ENCODE measurements at regions not wholly inside any gene's neighbourhood (a gene's known extent, or its start where the extent isn't known, plus 50 kb on each side); places are given as distances from the start of the nearest gene placed in this dataset.

DNA sequence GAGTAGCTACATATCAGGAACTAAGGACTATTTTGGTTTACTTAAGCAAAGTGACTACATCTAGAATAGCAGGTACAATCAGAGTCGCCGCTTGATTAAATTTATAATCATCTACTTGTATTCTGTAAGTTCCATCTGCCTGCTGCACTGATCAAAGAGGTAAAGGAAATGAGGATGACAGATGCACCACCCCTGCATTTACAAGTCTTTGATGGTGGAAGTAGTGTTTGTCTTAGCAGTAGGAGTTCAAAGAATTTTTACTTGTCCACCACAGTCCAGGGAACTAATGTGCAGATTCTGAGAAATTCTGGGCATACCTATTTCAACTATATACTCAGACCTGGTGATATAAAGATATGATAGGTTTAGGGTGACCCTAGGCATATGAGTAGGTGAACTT, 184.1 kb upstream of the IVNS1ABP start:
- Histone ChIP-seq H3K4me1 (no peaks in the 10 kb centered on the region), H3K27ac (no peak overlapping the region), H3K27me3 (no peaks in the 10 kb centered on the region), H3K4me3 (no peak overlapping the region), H3K9me3 (no peaks in the 10 kb centered on the region), H3K36me3 (no peaks in the 10 kb centered on the region)
- TF ChIP-seq, protein P1, sequence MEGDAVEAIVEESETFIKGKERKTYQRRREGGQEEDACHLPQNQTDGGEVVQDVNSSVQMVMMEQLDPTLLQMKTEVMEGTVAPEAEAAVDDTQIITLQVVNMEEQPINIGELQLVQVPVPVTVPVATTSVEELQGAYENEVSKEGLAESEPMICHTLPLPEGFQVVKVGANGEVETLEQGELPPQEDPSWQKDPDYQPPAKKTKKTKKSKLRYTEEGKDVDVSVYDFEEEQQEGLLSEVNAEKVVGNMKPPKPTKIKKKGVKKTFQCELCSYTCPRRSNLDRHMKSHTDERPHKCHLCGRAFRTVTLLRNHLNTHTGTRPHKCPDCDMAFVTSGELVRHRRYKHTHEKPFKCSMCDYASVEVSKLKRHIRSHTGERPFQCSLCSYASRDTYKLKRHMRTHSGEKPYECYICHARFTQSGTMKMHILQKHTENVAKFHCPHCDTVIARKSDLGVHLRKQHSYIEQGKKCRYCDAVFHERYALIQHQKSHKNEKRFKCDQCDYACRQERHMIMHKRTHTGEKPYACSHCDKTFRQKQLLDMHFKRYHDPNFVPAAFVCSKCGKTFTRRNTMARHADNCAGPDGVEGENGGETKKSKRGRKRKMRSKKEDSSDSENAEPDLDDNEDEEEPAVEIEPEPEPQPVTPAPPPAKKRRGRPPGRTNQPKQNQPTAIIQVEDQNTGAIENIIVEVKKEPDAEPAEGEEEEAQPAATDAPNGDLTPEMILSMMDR (IDR thresholded peaks at IDR 0.05 in 4 of 5, conservative IDR thresholded peaks at IDR 0.05 in 1 of 5), result no peak
- no peak for TF ChIP-seq POLR2A (IDR thresholded peaks at IDR 0.05)
- intact Hi-C loops (cut with DNase I; ENCODE audit: low total_unique reads), result no loop called here
- DNase-seq, result no peak
- ATAC-seq, result no peak
- in situ Hi-C loops (cut with MboI; ENCODE audit: low sequenced_read_pairs in 4 of 4), result no loop called here

DNA sequence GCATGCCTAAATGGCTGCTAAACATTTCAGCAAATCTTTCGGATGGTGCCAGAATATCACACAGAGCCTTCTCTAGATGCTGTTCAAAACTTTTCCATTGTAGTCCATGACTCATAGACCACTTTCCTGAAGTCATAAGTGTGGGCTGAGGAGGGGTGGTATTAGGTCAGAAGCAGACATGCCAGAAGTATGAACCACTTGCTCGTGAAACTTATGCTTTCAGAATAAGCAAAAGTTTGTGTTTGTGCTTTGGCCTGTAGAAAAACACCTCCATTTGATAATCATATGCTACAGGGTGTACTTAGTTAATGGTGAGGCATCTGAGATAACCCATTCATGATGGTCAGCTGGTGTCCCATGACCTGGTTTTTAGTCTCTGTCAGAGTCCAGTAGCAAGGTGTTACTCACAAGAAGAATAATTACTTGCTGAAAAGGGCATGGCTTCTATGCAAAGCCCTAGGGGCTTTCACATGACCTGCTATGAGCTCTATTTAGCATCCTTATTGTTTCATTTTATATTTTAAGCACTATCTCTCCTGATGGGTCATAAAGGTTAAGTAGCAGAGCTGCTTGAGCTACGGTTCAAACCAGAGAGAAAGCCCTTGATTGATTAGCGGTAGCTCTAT, 183.1 kb upstream of the IVNS1ABP start:
- H3K4me1 ChIP-seq, result no peaks in the 10 kb centered on the region
- DNase-seq (no peak), ATAC-seq (no peak)
- no peaks in the 10 kb centered on the region for H3K27me3 ChIP-seq
- in situ Hi-C loops (cut with MboI; ENCODE audit: low sequenced_read_pairs in 4 of 4), result no loop called here
- intact Hi-C loops (cut with DNase I; ENCODE audit: low total_unique reads), result no loop called here
- H3K4me3 ChIP-seq, result no peak overlapping the region
- no peak for TF ChIP-seq POLR2A (IDR thresholded peaks at IDR 0.05)
- TF ChIP-seq, protein P1 (IDR thresholded peaks at IDR 0.05 in 4 of 5, conservative IDR thresholded peaks at IDR 0.05 in 1 of 5), result no peak
- H3K9me3 ChIP-seq, result no peaks in the 10 kb centered on the region
- no peak overlapping the region for H3K27ac ChIP-seq
- no peaks in the 10 kb centered on the region for H3K36me3 ChIP-seq

DNA sequence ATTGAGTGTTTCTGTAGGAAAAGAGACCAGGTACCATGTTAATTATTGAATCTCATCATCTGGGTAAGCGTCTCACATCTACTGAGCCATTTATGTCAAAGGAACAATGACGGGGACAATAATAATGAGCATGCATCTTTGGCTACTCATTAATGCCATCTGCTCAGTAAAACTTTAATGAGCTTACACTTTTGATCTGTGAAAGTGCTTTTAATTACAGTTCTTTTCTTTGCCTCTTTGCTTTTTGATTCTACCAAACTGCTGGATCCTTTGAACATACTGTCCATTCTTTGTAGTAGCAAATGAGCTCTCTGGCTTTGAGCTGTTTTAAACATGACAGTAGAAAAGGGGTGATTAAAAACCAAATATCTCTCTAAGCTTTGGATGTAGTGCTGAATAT, 181.2 kb upstream of the IVNS1ABP start:
- ATAC-seq, result no peak
- no peaks in the 10 kb centered on the region for H3K4me1 ChIP-seq
- H3K27ac ChIP-seq, result no peak overlapping the region
- no peaks in the 10 kb centered on the region for H3K36me3 ChIP-seq
- no peak for DNase-seq
- no peaks in the 10 kb centered on the region for H3K27me3 ChIP-seq
- intact Hi-C loops (cut with DNase I; ENCODE audit: low total_unique reads) (no loop called here), in situ Hi-C loops (cut with MboI; ENCODE audit: low sequenced_read_pairs in 4 of 4) (no loop called here)
- H3K4me3 ChIP-seq, result no peak overlapping the region
- no peaks in the 10 kb centered on the region for H3K9me3 ChIP-seq
- TF ChIP-seq, protein P1 (IDR thresholded peaks at IDR 0.05 in 4 of 5, conservative IDR thresholded peaks at IDR 0.05 in 1 of 5), result no peak
- no peak for TF ChIP-seq POLR2A (IDR thresholded peaks at IDR 0.05)

DNA sequence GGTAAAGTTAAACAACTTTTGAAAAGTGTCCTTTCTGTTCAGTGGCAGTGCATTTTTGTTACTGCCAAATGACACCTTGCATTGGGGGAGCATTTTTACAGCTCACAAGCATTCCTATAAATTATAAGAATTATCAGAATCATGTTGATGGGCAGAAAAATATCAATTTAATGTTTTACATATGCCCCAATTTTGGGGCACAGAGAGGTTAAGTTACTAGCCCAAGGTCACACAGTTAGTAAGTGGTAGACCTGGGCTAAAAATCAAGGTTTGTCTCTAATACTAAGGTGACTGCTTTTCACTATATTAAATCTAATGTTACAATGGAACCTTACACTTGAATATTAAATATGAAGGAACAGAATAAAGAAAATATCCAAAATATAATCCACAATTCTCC, 180.1 kb upstream of the IVNS1ABP start:
- intact Hi-C loops (cut with DNase I; ENCODE audit: low total_unique reads), result no loop called here
- Histone ChIP-seq H3K27ac (no peak overlapping the region), H3K4me1 (no peaks in the 10 kb centered on the region), H3K36me3 (no peaks in the 10 kb centered on the region), H3K27me3 (no peaks in the 10 kb centered on the region), H3K9me3 (no peaks in the 10 kb centered on the region), H3K4me3 (no peak overlapping the region)
- no peak for TF ChIP-seq POLR2A (IDR thresholded peaks at IDR 0.05)
- TF ChIP-seq, protein P1 (IDR thresholded peaks at IDR 0.05 in 4 of 5, conservative IDR thresholded peaks at IDR 0.05 in 1 of 5), result no peak
- in situ Hi-C loops (cut with MboI; ENCODE audit: low sequenced_read_pairs in 4 of 4), result no loop called here
- ATAC-seq (no peak), DNase-seq (no peak)

DNA sequence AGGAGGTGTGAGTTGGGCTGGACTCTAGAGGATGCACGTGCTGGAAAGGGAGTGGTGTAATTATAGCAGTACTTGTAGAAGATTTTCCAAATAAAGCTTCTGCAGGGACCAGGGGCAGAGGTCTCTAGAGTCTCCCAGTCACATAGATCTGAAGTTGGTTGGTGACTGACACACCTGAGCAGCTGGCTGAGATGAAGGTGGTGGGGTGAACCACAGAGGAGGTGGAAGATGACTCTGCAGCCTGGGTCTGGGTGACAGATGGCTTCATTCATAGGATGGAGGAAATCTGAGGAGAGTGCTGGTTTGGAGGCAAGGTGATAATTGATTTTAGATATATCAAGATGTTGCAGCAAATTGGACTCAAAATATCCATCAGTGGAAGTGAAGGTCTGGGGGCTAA, 178.9 kb upstream of the IVNS1ABP start:
- in situ Hi-C loops (cut with MboI; ENCODE audit: low sequenced_read_pairs in 4 of 4), result no loop called here
- intact Hi-C loops (cut with DNase I; ENCODE audit: low total_unique reads), result no loop called here
- H3K4me1 ChIP-seq, result no peaks in the 10 kb centered on the region
- no peak overlapping the region for H3K27ac ChIP-seq
- no peaks in the 10 kb centered on the region for H3K36me3 ChIP-seq
- H3K27me3 ChIP-seq, result no peaks in the 10 kb centered on the region
- TF ChIP-seq POLR2A (IDR thresholded peaks at IDR 0.05), result no peak
- TF ChIP-seq, protein P1 (IDR thresholded peaks at IDR 0.05 in 4 of 5, conservative IDR thresholded peaks at IDR 0.05 in 1 of 5), result no peak
- DNase-seq, result no peak
- no peak for ATAC-seq
- no peaks in the 10 kb centered on the region for H3K9me3 ChIP-seq
- H3K4me3 ChIP-seq, result no peak overlapping the region
